Epithelial cell of proximal tubule (primary cell): ENCODE measurements at regions not wholly inside any gene's neighbourhood (a gene's known extent, or its start where the extent isn't known, plus 50 kb on each side); places are given as distances from the start of the nearest gene placed in this dataset.
A peak's percentile ranks its signal among the peaks of the same experiment; 100 is the strongest.

Experiments
- DNase-seq: peaks from one replicate; pipeline ENCODE4 v3.0.0-alpha.2; 2011; ENCODE audit warnings: low read depth
- H3K4me3 ChIP-seq: 2 replicates; pipeline ENCODE4 v1.5.1; 2011; ENCODE audit warnings: low read depth, mild to moderate bottlenecking, low read length
- CTCF ChIP-seq: conservative IDR thresholded peaks from 2 replicates; pipeline ENCODE4 v1.5.1; 2012; ENCODE audit warnings: low read depth, mild to moderate bottlenecking, low read length

GRCh38 chr3:19734453-19734852, 199.6 kb downstream of the EFHB start:
- H3K4me3 ChIP-seq = no peak overlapping the region
- TF ChIP-seq CTCF = no peak
- DNase-seq = no peak

- TF ChIP-seq CTCF = no peak
- no peak overlapping the region for H3K4me3 ChIP-seq
- DNase-seq = no peak
Measured at GRCh38 chr3:19725000-19725399, 209.0 kb downstream of the EFHB start.

GRCh38 chr3:19717736-19718135, 216.3 kb downstream of the EFHB start:
- no peak for DNase-seq
- no peak overlapping the region for H3K4me3 ChIP-seq
- TF ChIP-seq CTCF = no peak

- no peak for DNase-seq
- TF ChIP-seq CTCF = no peak
- H3K4me3 ChIP-seq = no peak overlapping the region
Measured at GRCh38 chr3:19711160-19711782, 222.7 kb downstream of the EFHB start.

GRCh38 chr3:19702416-19703078, 231.5 kb downstream of the EFHB start:
- H3K4me3 ChIP-seq = no peak overlapping the region
- DNase-seq = no peak

GRCh38 chr3:19688767-19689166, 245.2 kb downstream of the EFHB start:
- peak; percentile 18 for TF ChIP-seq CTCF
- no peak overlapping the region for H3K4me3 ChIP-seq
- no peak for DNase-seq

More at GRCh38 chr3:19702416-19703078, 231.5 kb downstream of the EFHB start:
- TF ChIP-seq CTCF = no peak

GRCh38 chr3:19668163-19668562, 265.9 kb downstream of the EFHB start:
- TF ChIP-seq CTCF = no peak
- no peak for DNase-seq
- no peak overlapping the region for H3K4me3 ChIP-seq
